ENCODE measurements at regions not wholly inside any gene's neighbourhood (a gene's known extent, or its start where the extent isn't known, plus 50 kb on each side); places are given as distances from the start of the nearest gene placed in this dataset.

GRCh38 chr6:12222405-12223366 is 67.5 kb upstream of the EDN1 start:
- TF ChIP-seq CTCF (conservative IDR thresholded peaks at IDR 0.05 in 1 of 2, IDR thresholded peaks at IDR 0.05 in 1 of 2; ENCODE audit: low read depth in 1 of 2, low read length in 2 of 2) (no peak), EZH2 (IDR thresholded peaks at IDR 0.05; ENCODE audit: low read length, missing control alignments) (no peak)
